ENCODE measurements at regions not wholly inside any gene's neighbourhood (a gene's known extent, or its start where the extent isn't known, plus 50 kb on each side); places are given as distances from the start of the nearest gene placed in this dataset.

GRCh38 chr3:104885214-104885814, 481.4 kb upstream of the ALCAM start:
- TF ChIP-seq, protein P1, sequence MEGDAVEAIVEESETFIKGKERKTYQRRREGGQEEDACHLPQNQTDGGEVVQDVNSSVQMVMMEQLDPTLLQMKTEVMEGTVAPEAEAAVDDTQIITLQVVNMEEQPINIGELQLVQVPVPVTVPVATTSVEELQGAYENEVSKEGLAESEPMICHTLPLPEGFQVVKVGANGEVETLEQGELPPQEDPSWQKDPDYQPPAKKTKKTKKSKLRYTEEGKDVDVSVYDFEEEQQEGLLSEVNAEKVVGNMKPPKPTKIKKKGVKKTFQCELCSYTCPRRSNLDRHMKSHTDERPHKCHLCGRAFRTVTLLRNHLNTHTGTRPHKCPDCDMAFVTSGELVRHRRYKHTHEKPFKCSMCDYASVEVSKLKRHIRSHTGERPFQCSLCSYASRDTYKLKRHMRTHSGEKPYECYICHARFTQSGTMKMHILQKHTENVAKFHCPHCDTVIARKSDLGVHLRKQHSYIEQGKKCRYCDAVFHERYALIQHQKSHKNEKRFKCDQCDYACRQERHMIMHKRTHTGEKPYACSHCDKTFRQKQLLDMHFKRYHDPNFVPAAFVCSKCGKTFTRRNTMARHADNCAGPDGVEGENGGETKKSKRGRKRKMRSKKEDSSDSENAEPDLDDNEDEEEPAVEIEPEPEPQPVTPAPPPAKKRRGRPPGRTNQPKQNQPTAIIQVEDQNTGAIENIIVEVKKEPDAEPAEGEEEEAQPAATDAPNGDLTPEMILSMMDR (IDR thresholded peaks at IDR 0.05), result no peak
- no peak for TF ChIP-seq POLR2A (IDR thresholded peaks at IDR 0.05)

All from body of pancreas (tissue), 4 donors.